Stimulated activated CD8-positive, alpha-beta memory T cell treated with anti-CD3 and anti-CD28 coated beads, Interleukin-4, amount 100 ng/mL, for 1 hour (primary cell): ENCODE measurements at regions not wholly inside any gene's neighbourhood (a gene's known extent, or its start where the extent isn't known, plus 50 kb on each side); places are given as distances from the start of the nearest gene placed in this dataset.

ENCODE experiments used
- DNase-seq, 2 donors: peaks; one replicate each; pipeline ENCODE4 v3.0.0-alpha.2; 2020; ENCODE audit warnings: low read depth in 2 of 2, low spot score in 1 of 2

DNA sequence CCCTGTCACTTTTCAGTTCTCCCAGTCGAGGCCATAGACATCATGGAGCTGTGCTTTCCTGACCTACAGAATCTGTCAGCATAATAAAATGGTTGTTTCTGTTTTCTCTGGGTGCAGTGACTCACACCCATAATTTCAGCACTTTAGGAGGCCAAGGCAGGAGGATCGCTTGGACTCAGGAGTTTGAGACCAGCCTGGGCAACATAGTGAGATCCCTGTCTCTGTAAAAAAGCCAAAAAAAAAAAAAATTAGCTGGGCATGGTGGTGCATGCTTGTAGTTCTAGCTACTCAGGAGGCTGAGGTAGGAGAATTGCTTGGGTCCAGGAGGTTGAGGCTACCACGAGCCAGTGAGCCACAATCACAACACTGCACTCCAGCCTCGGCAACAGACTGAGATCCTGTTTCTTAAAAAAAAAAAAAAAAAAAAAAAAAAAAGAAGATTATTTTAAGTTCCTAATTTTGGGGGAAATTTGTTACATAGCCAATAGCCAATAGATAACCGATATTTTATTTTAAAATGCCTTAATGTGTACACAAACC is 196.2 kb downstream of the ADSS2 start:
- no peak for DNase-seq

DNA sequence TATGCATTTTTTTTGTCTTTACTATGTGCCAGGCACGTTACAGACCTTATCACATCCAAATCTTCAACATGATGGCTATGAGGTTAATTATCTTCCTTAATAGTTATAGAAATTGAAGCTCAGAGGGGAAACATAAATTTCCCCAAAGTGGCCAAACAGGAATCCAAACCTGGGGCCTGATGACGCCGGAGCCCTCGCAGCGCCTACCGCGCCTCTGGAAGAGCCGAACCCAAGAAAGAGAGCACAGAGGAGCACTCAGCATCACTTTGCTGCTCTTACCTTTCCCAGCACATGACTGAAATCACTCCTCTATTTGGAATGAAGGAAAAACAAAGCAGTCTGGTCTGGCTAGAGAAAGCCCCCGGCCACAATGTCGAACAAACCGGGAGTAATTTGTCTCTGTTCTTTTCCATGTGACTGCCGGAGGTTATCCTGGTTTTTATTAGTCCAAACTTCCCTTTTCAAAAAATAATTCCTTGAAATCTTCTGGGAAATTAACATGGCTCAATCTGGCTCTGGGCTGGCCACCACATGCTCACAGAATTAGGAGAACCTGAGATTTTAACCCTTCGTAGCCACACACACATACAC is 195.5 kb downstream of the ADSS2 start:
- no peak for DNase-seq

DNA sequence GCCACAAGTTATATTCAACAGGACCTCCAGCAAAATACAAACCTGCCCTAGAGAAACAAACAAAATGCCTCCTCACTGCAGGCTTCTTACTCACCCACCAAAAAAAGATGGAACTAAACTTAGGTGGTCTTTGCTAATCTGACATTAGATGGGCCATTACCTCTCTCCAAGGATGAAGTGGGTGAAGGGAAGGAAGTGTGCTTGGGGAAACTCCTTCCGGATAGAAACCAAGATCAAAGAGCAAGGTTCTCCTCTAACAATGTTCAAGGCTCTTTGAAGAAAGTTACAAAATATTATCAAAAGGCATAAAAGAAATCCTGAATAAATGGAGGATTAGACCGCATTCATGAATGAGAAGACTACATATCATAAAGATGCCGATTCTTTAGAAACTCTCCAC is 187.5 kb downstream of the ADSS2 start:
- no peak for DNase-seq

DNA sequence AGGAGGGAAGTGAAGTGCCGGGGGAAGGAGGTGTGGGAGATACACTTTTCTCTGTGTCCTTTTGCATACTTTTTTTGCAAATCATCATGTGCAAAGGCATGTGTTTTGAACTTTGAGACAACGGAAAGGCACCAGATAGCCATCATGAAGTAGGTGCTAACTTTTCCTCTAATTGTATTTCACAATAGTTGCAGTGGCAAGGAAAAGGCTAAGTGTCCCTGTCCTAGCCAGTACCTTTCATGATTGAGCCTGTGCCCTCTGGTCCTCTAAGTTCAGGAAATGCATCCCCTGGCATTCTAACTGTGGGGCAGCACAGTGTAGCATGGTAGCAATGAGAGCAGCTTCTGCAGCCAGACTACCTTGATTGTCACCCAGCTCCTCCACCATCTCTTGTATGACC is 186.2 kb downstream of the ADSS2 start:
- no peak for DNase-seq

DNA sequence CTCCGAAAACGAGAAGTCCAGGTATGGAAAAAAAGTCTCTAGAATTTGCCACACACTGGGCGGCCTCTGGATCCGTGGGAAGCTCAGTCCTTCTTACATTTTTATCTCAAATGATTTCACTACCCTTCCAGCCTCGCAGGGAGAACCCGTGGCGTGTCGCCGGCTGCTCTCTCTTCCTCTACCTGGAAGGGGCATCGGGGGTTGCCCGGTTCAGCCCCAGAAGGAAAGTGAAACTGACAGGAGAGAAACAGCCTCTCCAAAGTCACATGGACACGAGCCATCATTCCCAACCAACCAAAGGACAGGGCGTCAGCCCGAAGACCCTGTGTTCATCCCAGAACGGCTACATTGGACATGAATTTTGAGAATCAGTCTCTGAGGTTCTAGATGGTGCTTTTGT is 182.5 kb downstream of the ADSS2 start:
- no peak for DNase-seq

DNA sequence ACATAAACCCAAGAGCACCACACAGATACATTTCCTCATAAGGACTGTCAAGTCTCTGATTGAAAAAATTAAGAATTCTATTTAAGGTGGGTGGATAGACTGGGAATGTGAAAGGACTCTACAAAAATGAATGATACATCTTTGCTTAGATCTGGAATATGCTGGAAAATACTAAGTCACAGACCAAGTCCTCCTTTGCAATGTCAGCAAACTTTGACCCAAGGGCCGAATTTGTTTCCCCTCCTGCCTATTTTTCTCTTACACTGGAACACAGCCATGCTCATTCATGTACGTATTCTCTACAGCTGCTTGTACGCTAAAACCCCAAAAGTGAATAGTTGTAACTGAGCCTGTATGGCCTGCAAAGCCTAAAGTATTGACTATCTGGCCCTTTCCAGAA is 180.7 kb downstream of the ADSS2 start:
- no peak for DNase-seq

DNA sequence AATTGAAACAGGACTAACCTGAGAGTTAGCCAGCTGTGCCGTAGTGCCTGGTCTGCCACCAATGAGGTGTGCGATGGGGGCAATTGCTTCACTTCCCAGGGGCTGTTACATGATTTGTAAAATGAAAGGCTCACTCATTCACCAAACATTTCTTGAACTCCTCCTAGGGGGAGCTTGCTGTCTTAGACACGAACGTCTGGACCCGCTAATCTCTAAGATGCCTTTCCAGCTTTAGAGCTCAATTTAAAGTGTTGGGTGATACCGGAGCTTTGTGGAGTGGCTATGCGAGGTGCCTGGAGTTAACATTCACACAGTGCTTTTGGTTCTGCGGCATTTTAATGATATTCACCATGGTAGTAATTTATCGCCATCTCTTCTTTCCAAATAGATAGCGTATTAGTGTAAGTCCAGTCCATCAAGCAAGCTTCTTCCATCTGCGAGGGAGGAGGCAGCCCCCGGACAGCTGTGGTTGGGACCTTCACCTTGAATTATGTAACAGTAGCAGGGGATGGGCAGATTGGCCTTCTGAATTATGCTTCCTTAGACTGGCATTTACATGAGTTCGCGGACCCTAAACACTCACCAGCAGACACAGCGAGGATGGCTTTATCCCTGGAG is 179.9 kb downstream of the ADSS2 start:
- no peak for DNase-seq

DNA sequence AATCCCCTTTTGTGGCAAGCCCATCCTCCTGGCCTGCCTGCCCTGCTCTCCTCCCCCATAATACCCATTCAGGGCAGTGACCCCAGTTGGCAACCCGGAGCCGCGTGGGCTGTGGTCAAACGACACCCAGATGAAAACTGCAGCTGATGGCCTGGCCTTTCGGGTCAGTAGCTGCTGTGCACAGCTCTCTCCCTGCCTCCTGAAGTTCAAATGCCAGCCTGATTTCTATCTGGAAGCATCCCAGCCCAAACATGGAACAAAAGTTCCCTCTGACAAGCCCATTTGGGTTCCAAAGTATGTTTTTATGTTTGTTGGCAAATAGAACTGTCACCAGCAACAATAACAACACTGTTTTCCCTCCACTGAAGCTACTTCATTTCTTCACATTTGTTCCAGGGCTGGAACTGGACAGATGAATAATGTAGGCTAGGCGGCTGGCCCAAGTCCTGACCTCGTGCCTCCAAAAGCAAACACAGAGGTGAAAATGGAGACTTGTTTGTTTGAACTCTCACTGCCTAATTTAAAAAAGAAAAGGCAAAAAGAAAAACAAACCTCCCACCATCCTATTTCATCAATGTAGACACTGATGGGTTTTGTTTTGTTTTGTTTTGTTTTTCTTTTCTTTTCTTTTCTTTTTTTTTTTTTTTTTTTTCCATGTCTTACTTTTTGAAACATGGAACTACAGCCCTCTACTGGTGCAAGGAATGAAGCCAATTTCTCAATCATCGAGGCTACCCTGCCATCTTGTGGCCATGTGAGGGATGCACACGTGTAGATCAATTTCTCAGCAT is 179.0 kb downstream of the ADSS2 start:
- peak; percentile 28 to 54 for DNase-seq

DNA sequence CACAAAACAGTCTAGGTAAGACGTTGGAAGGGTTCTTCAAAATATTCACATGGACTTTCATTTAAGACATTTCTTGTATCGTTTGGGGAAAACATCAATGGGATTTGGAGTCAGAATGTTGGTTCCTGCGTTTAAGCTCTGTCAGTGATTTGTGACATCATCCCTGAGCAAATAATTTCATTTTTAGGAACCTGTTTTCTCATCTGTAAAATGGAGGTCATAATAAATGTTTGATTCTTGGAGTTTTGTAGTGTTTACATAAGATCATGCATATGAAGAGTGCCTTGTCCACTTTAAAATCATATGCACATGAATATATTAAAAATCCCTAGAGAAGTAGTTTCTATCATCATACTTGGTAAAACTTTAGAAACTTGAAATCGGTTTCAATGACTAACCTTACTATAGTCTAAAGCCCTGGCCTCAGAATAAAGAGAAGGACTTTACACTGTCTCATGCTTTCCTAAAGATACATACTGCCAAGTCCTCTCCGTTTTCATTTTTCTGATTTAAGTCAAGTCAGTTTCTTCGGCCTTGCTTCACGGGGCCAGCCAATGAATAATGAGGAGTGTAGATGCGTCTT is 178.4 kb downstream of the ADSS2 start:
- DNase-seq, result no peak

DNA sequence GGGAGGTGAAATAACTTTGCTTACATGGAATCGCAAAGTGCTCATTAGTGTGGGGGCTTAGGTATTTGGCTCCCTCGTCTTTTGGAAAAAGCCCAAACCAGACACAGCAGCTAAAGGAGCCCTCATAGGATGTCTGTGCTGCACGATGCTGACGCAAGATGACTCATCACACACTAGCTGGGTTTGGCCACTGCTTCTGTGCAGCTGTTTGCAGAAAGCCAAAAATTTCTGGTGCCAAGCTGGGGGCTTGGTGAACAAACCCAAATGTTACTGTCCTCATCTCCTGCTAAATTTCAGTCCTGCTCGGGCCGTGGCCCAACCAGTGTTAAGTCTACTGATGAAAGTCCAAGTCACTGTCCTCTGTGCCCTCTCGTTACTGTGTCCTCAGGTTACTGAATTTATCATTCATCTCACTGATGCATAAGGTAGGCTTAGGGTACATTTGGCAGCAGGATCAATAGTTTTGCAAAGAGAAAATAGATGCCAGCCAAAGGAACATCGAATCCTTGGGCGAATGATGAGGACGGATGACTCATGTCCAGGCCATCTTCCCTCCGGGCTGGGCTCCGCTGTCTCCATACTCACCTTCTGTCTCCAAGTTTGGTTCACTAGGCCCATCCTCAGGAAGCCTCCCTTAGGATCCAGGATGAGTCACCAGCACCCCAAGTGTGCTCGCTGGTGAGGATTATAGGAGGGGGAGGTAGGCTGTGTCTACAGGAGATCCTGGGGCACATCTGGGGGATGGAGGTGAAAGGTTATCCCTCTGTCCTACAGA is 177.7 kb downstream of the ADSS2 start:
- no peak for DNase-seq

DNA sequence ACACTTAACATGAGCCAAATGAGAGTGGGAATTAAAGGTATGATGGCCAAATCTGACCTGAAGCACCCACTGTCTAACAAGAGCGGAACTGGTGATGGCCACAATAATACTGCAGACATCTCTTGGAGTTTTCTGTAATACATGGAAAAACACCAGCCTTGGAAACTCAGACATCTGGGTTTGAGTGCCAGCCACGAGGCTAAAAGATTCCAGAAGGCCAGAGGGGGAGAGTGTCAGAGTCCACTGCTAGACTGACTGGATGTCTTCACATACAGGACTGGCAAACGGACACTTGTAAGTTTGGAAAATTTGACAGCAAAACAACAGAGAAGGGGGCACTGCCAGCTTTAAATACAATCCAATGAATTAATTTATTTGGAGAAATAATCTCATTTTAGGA is 175.1 kb downstream of the ADSS2 start:
- no peak for DNase-seq

DNA sequence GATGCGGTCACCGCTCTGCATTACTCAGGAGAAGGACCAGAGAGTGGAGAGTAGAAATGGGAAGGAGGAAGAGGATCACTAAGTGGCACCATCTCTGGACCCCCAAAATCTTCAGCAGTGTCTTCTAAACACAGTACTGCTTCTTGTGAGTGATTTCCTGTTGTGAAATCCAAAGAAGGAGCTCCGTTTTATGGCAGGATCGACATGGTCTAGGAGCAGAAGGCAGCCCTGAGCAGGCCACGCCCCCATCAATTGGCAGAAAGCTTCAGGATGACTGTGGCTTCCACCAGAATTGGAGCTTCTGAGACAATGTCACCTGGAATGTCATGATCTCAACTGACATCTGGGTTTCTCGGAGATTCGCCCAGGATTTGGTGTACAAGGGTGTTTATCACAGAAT is 171.5 kb downstream of the ADSS2 start:
- no peak for DNase-seq

DNA sequence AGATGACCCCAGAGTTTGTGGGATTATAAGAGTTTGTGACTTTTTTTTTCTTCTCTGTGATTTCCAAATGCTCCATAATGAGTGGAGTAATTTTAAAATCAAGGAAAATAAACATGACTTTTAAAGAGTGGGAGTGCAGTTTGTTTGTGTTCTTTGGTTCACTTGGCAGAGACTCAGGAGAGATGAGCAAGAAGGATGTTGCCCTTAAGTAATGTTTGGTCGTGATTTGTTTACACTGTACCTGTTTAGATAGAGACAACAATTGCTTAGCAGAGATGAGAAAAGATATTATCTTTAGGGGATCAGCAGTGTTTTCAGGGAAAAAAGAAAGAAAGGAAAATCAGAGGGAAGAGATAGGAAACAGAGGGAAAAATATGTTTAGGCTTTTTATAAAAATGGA is 170.8 kb downstream of the ADSS2 start:
- no peak for DNase-seq

DNA sequence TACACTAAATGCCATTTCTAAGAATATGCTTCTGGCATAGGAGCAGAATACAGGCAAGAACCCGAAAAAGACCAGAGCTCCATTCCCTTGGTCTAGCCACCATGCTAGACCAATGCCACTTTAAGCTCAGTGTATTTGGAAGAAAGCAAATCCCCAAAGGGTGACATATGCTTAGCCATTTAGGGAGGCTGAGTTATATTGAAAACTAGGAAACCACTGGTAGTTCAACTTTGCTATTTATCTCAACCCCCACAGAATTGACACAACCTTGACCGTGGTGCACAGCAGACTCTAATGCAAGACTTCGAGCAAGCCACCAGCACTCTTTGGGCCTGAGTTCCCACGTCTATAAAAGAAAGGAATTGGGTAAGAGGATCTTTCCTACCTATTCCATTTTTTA is 167.9 kb downstream of the ADSS2 start:
- no peak for DNase-seq

DNA sequence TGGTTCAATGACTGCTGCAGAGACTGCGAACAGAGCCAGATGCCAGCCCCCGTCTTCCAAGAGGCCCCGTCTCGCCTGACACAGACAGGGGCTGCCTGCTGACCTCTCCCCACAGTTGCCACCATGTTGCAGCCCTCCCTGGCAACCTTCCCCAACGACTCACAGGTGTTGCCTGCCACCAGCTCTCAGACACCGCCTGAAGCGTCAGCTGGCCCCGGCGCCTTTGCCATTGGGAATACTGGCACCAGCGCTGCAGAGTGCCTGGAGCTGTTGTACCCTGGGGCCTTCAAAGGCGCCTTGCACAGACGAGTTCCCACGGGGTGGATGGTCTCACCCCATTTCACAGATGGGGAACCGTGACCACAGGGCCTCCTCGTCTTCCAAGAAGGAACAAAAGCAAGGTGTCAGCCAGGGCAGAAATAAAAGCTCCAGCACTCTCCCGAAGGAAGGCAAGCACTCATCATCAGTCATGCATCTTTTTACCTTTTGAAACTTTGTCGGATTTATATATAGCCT is 167.0 kb downstream of the ADSS2 start:
- DNase-seq, result no peak

DNA sequence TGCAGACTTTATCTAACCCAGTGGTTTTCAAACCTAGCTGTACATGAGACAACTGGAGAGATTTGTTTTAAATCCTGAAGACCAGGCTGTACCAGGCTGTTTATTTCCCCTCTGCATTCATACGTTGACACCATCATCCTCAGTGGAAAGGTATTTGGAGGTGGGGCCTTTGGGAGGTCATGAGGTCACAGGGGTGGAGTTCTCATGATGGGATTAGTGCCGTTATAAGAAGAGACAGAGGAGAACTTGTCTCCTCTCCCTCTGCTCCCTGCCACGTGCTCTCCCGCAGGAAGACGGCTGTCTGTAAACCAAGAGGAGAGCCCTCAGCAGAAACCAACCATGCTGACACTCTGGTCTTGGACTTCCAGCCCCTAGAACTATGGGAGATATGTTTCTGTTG is 165.4 kb downstream of the ADSS2 start:
- DNase-seq, result no peak

DNA sequence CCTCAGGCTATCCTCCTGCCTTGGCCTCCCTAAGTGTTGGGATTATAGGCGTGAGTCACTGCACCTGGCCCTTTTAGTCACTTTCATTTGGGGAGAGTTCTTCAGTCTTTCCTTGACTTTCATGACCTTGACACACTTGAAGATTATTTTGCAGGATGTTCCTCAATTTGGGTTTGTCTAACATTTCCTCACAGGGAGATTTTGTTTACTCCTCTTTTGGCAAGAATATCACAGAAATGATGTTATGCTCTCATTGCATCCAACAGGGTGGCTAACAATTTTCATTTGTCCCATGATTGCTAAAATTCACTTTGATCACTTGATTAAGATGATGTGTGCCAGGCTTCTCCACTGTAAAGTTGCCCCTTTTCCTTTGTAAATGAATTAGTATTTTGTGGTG is 164.0 kb downstream of the ADSS2 start:
- no peak for DNase-seq

DNA sequence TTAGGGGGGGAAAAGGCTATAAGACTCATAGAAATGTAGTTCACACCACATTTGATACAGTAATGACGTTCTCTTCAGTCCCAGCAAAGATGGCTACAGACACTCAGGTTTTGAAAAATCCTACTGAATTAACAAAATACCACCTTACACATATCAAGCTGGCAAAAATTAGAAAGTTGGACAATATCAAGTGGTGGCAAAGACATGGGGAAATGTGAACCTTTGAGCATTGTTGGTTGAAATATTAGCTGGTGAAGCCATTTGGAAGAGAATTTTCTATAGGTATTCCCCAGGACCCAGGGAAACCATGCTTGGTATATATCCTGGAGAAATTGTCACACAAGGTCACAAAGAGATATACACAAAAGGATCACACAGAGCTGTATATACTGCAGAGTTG is 163.0 kb downstream of the ADSS2 start:
- DNase-seq, result no peak

DNA sequence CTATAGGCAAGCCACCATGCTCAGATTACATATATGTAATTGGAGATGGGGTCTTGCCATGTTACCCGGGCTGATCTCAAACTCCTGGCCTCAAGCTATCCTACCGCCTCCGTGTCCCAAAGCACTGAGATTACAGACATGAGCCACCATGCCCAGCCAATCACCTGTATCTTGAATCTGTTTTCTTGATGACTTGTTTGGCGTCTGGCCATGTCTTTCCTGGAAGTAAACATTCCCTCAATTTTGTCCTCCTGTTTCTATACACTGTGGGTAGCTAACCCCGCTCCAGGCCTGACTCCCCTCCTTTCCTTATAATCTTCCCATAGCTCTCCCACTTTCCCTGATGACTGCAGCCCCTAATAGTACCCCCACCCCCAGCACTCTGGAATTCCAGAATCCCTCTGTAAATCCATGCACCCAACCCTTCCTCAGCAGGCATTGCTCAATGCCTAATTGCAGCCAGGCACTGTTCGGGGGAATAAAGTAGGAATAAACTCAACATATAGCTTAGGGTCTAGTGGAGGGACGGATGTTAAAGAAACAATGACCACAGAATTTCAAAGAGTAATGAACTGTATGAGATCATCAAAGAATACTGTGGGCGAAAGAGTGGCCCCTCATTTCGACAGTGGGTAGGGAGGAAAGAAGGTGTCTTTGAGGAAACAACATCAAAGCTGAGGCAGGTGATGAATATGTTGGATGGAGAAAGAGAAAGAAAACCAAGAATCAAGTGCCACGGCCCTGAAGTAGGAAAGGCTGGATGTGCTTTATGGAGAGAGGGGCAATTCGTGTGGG is 161.5 kb downstream of the ADSS2 start:
- DNase-seq, result no peak
